A673 (cell line): ENCODE measurements at regions not wholly inside any gene's neighbourhood (a gene's known extent, or its start where the extent isn't known, plus 50 kb on each side); places are given as distances from the start of the nearest gene placed in this dataset.
"Not testable (repeated sequence)": the region's sequence is repeated elsewhere in the genome, so short reads cannot be mapped to it uniquely, and the experiment has no call there.

ENCODE experiments used
- BruUV-seq: library from RNA; stranded (reverse); fragments of 400-500 nt; replicated peaks from 2 replicates; lab custom pipeline; 2021; lab: Mats Ljungman, UMichigan
- CTCF ChIA-PET: fragments of 300-600 bp; sonication (Branson Sonifier 250); formaldehyde crosslinking; loops from one replicate; lab custom pipeline; 2022; ENCODE audit warnings: antibody characterized with exemption; lab: Charles Lee
- POLR2A ChIA-PET: fragments of 300-600 bp; sonication (Branson Sonifier 250); formaldehyde crosslinking; loops from one replicate; lab custom pipeline; 2022; ENCODE audit warnings: antibody characterized with exemption; ENCODE audit not compliant: low non-redundant PET; lab: Charles Lee
- DNase-seq: peaks from one replicate; pipeline ENCODE4 v3.0.0-alpha.2; 2015; ENCODE audit warnings: low spot score
- H3K27ac ChIP-seq: fragments of 200-600 bp; sonication (generic); 2 replicates; pipeline ENCODE4 v1.5.1; 2016; ENCODE audit warnings: mixed run types, low read depth, mild to moderate bottlenecking, mixed read lengths, antibody characterized with exemption, low read length; ENCODE audit not compliant: poor library complexity, severe bottlenecking
- H3K27me3 ChIP-seq: fragments of 200-600 bp; sonication (generic); replicated peaks from 2 replicates; pipeline ENCODE4 v1.6.1; 2017; ENCODE audit warnings: mixed run types, low read depth, mild to moderate bottlenecking, mixed read lengths, antibody characterized with exemption, low read length; ENCODE audit not compliant: insufficient read depth, poor library complexity
- H3K36me3 ChIP-seq: fragments of 200-600 bp; sonication (generic); 2 replicates; pipeline ENCODE4 v1.6.1; 2016; ENCODE audit warnings: mixed run types, mild to moderate bottlenecking, mixed read lengths, antibody characterized with exemption, low read length; ENCODE audit not compliant: insufficient read depth, poor library complexity, severe bottlenecking
- H3K4me1 ChIP-seq: fragments of 200-600 bp; sonication (generic); 2 replicates; pipeline ENCODE4 v1.6.1; 2017; ENCODE audit warnings: mixed run types, mild to moderate bottlenecking, mixed read lengths, antibody characterized with exemption, low read length; ENCODE audit not compliant: insufficient read depth, poor library complexity, severe bottlenecking
- H3K4me3 ChIP-seq: fragments of 200-600 bp; sonication (generic); 2 replicates; pipeline ENCODE4 v1.5.1; 2016; ENCODE audit warnings: low read depth, mixed run types, mild to moderate bottlenecking, mixed read lengths, low read length; ENCODE audit not compliant: poor library complexity, severe bottlenecking
- H3K9me3 ChIP-seq: fragments of 200-600 bp; sonication (generic); 2 replicates; pipeline ENCODE4 v1.6.1; 2016; ENCODE audit warnings: mixed run types, low read depth, mild to moderate bottlenecking, mixed read lengths, antibody characterized with exemption, low read length; ENCODE audit not compliant: poor library complexity, severe bottlenecking
- EZH2 ChIP-seq: fragments of 200-600 bp; sonication (generic); IDR thresholded peaks from 2 replicates; pipeline ENCODE4 v1.6.1; 2017; ENCODE audit warnings: borderline replicate concordance, low read depth, mild to moderate bottlenecking, mixed read lengths, antibody characterized with exemption, low read length; ENCODE audit not compliant: poor library complexity, severe bottlenecking
- intact Hi-C: fragments of 100-400 bp; cut with micrococcal nuclease; formaldehyde crosslinking; loops from one replicate; pipeline ENCODE4 v1.10.0; 2022; ENCODE audit not compliant: unreplicated experiment
- TF ChIP-seq, protein P1 (sequence below): fragments of 300-800, 200-600 bp; sonication (generic); conservative IDR thresholded peaks from 2 replicates; pipeline ENCODE4 v1.5.1; 2017; ENCODE audit warnings: low read depth, mild to moderate bottlenecking, antibody characterized with exemption, low read length, moderate library complexity, mixed read lengths

- no peak for TF ChIP-seq EZH2
- TF ChIP-seq, protein P1, sequence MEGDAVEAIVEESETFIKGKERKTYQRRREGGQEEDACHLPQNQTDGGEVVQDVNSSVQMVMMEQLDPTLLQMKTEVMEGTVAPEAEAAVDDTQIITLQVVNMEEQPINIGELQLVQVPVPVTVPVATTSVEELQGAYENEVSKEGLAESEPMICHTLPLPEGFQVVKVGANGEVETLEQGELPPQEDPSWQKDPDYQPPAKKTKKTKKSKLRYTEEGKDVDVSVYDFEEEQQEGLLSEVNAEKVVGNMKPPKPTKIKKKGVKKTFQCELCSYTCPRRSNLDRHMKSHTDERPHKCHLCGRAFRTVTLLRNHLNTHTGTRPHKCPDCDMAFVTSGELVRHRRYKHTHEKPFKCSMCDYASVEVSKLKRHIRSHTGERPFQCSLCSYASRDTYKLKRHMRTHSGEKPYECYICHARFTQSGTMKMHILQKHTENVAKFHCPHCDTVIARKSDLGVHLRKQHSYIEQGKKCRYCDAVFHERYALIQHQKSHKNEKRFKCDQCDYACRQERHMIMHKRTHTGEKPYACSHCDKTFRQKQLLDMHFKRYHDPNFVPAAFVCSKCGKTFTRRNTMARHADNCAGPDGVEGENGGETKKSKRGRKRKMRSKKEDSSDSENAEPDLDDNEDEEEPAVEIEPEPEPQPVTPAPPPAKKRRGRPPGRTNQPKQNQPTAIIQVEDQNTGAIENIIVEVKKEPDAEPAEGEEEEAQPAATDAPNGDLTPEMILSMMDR = no peak
- Histone ChIP-seq H3K4me3 (no peak overlapping the region), H3K27me3 (no peaks in the 10 kb centered on the region), H3K4me1 (no peaks in the 10 kb centered on the region), H3K27ac (no peak overlapping the region), H3K36me3 (no peaks in the 10 kb centered on the region), H3K9me3 (no peaks in the 10 kb centered on the region)
- no peak for DNase-seq
- CTCF ChIA-PET = no interaction called here
- no TSS peak for BruUV-seq
- POLR2A ChIA-PET = no interaction called here
- intact Hi-C loops = no loop called here
Observed at GRCh38 chr1:29756085-29756484, 519.8 kb downstream of the PTPRU start.

- H3K27ac ChIP-seq, H3K4me1 ChIP-seq, H3K36me3 ChIP-seq, intact Hi-C loops, POLR2A ChIA-PET, H3K27me3 ChIP-seq, CTCF ChIA-PET, H3K4me3 ChIP-seq, H3K9me3 ChIP-seq, BruUV-seq, DNase-seq: not testable (repeated sequence)
Observed at GRCh38 chr1:29755412-29756015, 519.2 kb downstream of the PTPRU start.

DNA sequence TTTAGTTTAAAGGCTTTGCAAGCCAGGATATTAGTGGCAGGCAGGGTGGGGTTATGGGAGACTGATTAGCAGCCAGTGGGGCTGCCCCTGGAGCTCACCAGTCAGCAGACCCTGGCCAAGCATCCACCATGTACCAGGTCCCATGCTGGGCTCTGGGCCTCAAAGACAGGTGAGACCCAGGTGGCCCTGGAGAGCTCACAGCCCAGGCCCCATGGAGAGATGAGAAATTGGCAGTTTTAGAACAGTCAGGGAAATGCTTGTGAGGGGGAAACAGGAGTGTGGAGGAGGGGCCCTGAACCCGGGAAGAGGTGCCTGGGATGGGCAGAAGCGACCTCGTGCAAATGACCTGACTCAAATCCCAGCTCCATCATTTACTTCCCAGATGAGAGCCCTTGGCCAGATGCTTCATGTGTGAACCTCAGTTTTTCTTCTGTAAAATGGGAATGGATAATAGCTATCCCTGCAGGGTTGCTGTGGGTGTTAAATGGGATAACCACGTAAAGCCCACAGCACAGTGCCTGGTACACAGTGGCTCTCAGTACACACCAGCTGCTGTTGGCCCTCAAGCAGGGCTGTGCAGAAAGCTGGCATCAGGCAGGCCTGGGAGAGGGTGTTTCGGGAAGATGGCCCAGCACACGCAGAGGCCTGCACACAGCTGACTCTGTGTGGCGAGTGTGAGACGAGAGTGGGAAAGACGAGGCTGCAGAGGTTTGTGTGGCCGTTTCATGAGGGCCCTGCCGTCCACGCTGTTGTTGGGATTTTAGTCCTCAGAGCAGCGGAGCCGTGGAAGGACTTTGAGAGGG, 518.5 kb downstream of the PTPRU start:
- BruUV-seq = no TSS peak
- intact Hi-C loops = no loop called here
- CTCF ChIA-PET = no interaction called here
- H3K27me3 ChIP-seq = peaks cover 6% of the 10 kb centered on the region
- TF ChIP-seq, protein P1 = no peak
- TF ChIP-seq EZH2 = no peak
- no peaks in the 10 kb centered on the region for H3K9me3 ChIP-seq
- POLR2A ChIA-PET = no interaction called here
- no peak overlapping the region for H3K4me3 ChIP-seq
- no peak overlapping the region for H3K27ac ChIP-seq
- H3K4me1 ChIP-seq = no peaks in the 10 kb centered on the region
- no peaks in the 10 kb centered on the region for H3K36me3 ChIP-seq
- no peak for DNase-seq
